ENCODE measurements at regions not wholly inside any gene's neighbourhood (a gene's known extent, or its start where the extent isn't known, plus 50 kb on each side); places are given as distances from the start of the nearest gene placed in this dataset.

DNA sequence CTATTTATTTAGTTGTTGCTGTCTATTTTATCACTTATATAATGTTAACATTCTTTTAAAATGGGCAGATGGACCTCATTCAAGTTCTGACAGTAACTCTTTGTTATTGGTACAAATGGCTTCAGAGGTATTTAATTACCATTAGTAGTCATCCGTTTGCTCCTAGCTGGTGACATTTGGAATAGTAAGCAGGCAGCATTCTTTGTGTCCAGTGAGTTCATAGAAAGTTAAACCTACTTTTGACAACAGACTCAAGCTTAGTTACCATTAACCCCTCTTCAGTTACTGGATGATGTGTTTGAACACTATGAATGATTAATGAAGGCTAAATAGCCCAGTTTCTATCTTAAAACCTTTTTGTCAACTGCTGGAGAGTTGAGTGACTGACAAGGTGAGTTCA, 500.7 kb upstream of the ATP11B start:
- TF ChIP-seq CTCF (IDR thresholded peaks at IDR 0.05; ENCODE audit: unreplicated experiment in 3 of 3): no peak
- no peak overlapping the region for H3K4me3 Mint-ChIP-seq
- no peak overlapping the region for H3K27ac Mint-ChIP-seq
- no peaks in the 10 kb centered on the region for H3K4me1 Mint-ChIP-seq
- H3K9me3 Mint-ChIP-seq: no peaks in the 10 kb centered on the region
- H3K36me3 Mint-ChIP-seq (ENCODE audit: low read depth): no peaks in the 10 kb centered on the region
- no peaks in the 10 kb centered on the region for H3K27me3 Mint-ChIP-seq (ENCODE audit: low read depth)

DNA sequence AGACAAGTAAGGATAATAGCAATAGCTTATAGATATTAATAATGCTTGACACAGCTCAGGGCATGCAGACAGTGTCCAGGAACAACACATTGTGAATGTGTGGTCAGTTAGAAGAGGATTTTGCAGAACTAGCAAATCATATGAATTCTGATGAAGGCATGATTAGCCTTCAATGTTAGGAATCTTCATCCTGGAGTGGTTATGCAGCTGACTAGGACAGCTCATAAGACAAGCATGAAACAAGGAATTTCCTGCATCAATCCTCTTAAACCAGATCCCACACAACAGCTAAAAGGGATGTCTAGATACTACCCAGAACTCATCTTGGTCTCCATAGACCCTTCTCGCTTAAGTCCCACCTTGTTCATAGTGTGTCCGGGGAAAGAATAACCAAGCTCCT, 499.0 kb upstream of the ATP11B start:
- no peaks in the 10 kb centered on the region for H3K9me3 Mint-ChIP-seq
- no peak overlapping the region for H3K4me3 Mint-ChIP-seq
- no peaks in the 10 kb centered on the region for H3K36me3 Mint-ChIP-seq (ENCODE audit: low read depth)
- no peak for TF ChIP-seq CTCF (IDR thresholded peaks at IDR 0.05; ENCODE audit: unreplicated experiment in 3 of 3)
- no peaks in the 10 kb centered on the region for H3K4me1 Mint-ChIP-seq
- H3K27ac Mint-ChIP-seq: no peak overlapping the region
- H3K27me3 Mint-ChIP-seq (ENCODE audit: low read depth): no peaks in the 10 kb centered on the region

DNA sequence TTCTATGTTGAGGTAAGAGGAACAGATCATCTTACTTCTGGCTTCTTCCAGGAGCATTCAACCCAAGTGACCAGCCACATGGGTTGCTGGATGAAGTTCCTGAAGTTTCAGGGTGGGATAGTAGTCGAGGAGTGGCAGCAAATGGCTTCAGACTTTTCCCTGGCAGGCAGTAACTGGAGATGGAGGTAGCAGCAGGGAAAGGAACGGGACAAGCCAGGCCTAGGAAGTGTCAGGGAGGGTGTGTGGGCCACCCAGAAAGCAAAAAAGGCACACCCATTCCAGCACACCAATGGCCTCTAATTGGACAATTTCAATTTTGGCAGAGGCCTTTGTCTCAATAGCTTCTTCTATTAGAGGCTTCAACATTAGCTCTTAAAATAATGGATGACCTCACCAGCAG, 498.6 kb upstream of the ATP11B start:
- no peaks in the 10 kb centered on the region for H3K9me3 Mint-ChIP-seq
- no peak overlapping the region for H3K27ac Mint-ChIP-seq
- no peak for TF ChIP-seq CTCF (IDR thresholded peaks at IDR 0.05; ENCODE audit: unreplicated experiment in 3 of 3)
- H3K4me3 Mint-ChIP-seq: no peak overlapping the region
- no peaks in the 10 kb centered on the region for H3K36me3 Mint-ChIP-seq (ENCODE audit: low read depth)
- no peaks in the 10 kb centered on the region for H3K27me3 Mint-ChIP-seq (ENCODE audit: low read depth)
- no peaks in the 10 kb centered on the region for H3K4me1 Mint-ChIP-seq

GRCh38 chr3:182300266-182300665, 493.0 kb upstream of the ATP11B start:
- Mint-ChIP-seq H3K9me3 (no peaks in the 10 kb centered on the region), H3K27me3 (ENCODE audit: low read depth) (peaks cover 5% of the 10 kb centered on the region), H3K4me3 (no peak overlapping the region), H3K27ac (peak overlapping the region in 1 of 3 experiments; percentile 32), H3K4me1 (no peaks in the 10 kb centered on the region), H3K36me3 (ENCODE audit: low read depth) (no peaks in the 10 kb centered on the region)
- TF ChIP-seq CTCF (IDR thresholded peaks at IDR 0.05; ENCODE audit: unreplicated experiment in 3 of 3): no peak

GRCh38 chr3:182303169-182303568, 490.1 kb upstream of the ATP11B start:
- no peak overlapping the region for H3K27ac Mint-ChIP-seq

More at GRCh38 chr3:182303169-182303568, 490.1 kb upstream of the ATP11B start:
- Mint-ChIP-seq H3K4me3 (no peak overlapping the region), H3K9me3 (no peaks in the 10 kb centered on the region), H3K27me3 (ENCODE audit: low read depth) (peaks cover 5% of the 10 kb centered on the region), H3K36me3 (ENCODE audit: low read depth) (no peaks in the 10 kb centered on the region), H3K4me1 (no peaks in the 10 kb centered on the region)
- no peak for TF ChIP-seq CTCF (IDR thresholded peaks at IDR 0.05; ENCODE audit: unreplicated experiment in 3 of 3)
